ENCODE measurements at regions not wholly inside any gene's neighbourhood (a gene's known extent, or its start where the extent isn't known, plus 50 kb on each side); places are given as distances from the start of the nearest gene placed in this dataset.

- H3K4me1 ChIP-seq (ENCODE audit: low read depth): no peaks in the 10 kb centered on the region
- no peaks in the 10 kb centered on the region for H3K27me3 ChIP-seq
- DNase-seq (ENCODE audit: low read depth in 1 of 2, low spot score in 1 of 2): no peak
- H3K36me3 ChIP-seq: no peaks in the 10 kb centered on the region
- no peaks in the 10 kb centered on the region for H3K9me3 ChIP-seq (ENCODE audit: low read depth)
- no peak overlapping the region for H3K4me3 ChIP-seq
- H3K27ac ChIP-seq: no peak overlapping the region
- no peak for TF ChIP-seq CTCF (IDR thresholded peaks at IDR 0.05; ENCODE audit: low read depth, low read length)
Observed at GRCh38 chr5:42349163-42349562, 74.1 kb upstream of the GHR start.

- DNase-seq (ENCODE audit: low read depth in 1 of 2, low spot score in 1 of 2): no peak
- Histone ChIP-seq H3K4me1 (ENCODE audit: low read depth) (no peaks in the 10 kb centered on the region), H3K27ac (no peak overlapping the region), H3K36me3 (no peaks in the 10 kb centered on the region), H3K4me3 (no peak overlapping the region), H3K9me3 (ENCODE audit: low read depth) (no peaks in the 10 kb centered on the region), H3K27me3 (no peaks in the 10 kb centered on the region)
- TF ChIP-seq CTCF (IDR thresholded peaks at IDR 0.05; ENCODE audit: low read depth, low read length): no peak
Observed at GRCh38 chr5:42351956-42352355, 71.3 kb upstream of the GHR start.

GRCh38 chr5:42360056-42360455, 63.2 kb upstream of the GHR start:
- H3K27me3 ChIP-seq: no peaks in the 10 kb centered on the region
- H3K4me1 ChIP-seq (ENCODE audit: low read depth): peaks cover 5% of the 10 kb centered on the region
- H3K36me3 ChIP-seq: no peaks in the 10 kb centered on the region
- DNase-seq (ENCODE audit: low read depth in 1 of 2, low spot score in 1 of 2): peak in 1 of 2 donors; percentile 20
- no peak for TF ChIP-seq CTCF (IDR thresholded peaks at IDR 0.05; ENCODE audit: low read depth, low read length)
- no peaks in the 10 kb centered on the region for H3K9me3 ChIP-seq (ENCODE audit: low read depth)
- H3K27ac ChIP-seq: no peak overlapping the region
- H3K4me3 ChIP-seq: no peak overlapping the region

GRCh38 chr5:42360616-42361314, 62.5 kb upstream of the GHR start:
- peak in 1 of 2 donors; percentile 14 for DNase-seq (ENCODE audit: low read depth in 1 of 2, low spot score in 1 of 2)
- TF ChIP-seq CTCF (IDR thresholded peaks at IDR 0.05; ENCODE audit: low read depth, low read length): no peak
- H3K27ac ChIP-seq: no peak overlapping the region

GRCh38 chr5:42361315-42361688, 61.9 kb upstream of the GHR start:
- H3K27me3 ChIP-seq: no peaks in the 10 kb centered on the region
- H3K9me3 ChIP-seq (ENCODE audit: low read depth): no peaks in the 10 kb centered on the region
- H3K4me3 ChIP-seq: no peak overlapping the region
- no peak for DNase-seq (ENCODE audit: low read depth in 1 of 2, low spot score in 1 of 2)
- no peak for TF ChIP-seq CTCF (IDR thresholded peaks at IDR 0.05; ENCODE audit: low read depth, low read length)
- H3K27ac ChIP-seq: no peak overlapping the region
- no peaks in the 10 kb centered on the region for H3K36me3 ChIP-seq
- H3K4me1 ChIP-seq (ENCODE audit: low read depth): peaks cover 5% of the 10 kb centered on the region

More at GRCh38 chr5:42360616-42361314, 62.5 kb upstream of the GHR start:
- no peak overlapping the region for H3K4me3 ChIP-seq
- no peaks in the 10 kb centered on the region for H3K9me3 ChIP-seq (ENCODE audit: low read depth)
- H3K4me1 ChIP-seq (ENCODE audit: low read depth): peaks cover 5% of the 10 kb centered on the region
- H3K27me3 ChIP-seq: no peaks in the 10 kb centered on the region
- H3K36me3 ChIP-seq: no peaks in the 10 kb centered on the region
